ENCODE measurements at regions not wholly inside any gene's neighbourhood (a gene's known extent, or its start where the extent isn't known, plus 50 kb on each side); places are given as distances from the start of the nearest gene placed in this dataset.

- no peak for TF ChIP-seq CTCF (IDR thresholded peaks at IDR 0.05; ENCODE audit: poor library complexity, severe bottlenecking)
- H3K36me3 ChIP-seq (ENCODE audit: low read depth) = no peaks in the 10 kb centered on the region
- H3K4me1 ChIP-seq (ENCODE audit: insufficient read depth, poor library complexity, severe bottlenecking) = peaks cover 6% of the 10 kb centered on the region
- no peak overlapping the region for H3K4me3 ChIP-seq (ENCODE audit: severe bottlenecking)
- no peaks in the 10 kb centered on the region for H3K27me3 ChIP-seq (ENCODE audit: insufficient read depth, poor library complexity, severe bottlenecking)
- ATAC-seq (ENCODE audit: low read depth) (no peak), DNase-seq (ENCODE audit: low spot score) (no peak)
- no peak overlapping the region for H3K27ac ChIP-seq (ENCODE audit: poor library complexity, severe bottlenecking)
- H3K9me3 ChIP-seq (ENCODE audit: severe bottlenecking) = no peaks in the 10 kb centered on the region
Measured at GRCh38 chr9:121550041-121550440, 50.4 kb upstream of the GGTA1 start.

- no peaks in the 10 kb centered on the region for H3K9me3 ChIP-seq (ENCODE audit: severe bottlenecking)
- DNase-seq (ENCODE audit: low spot score) (no peak), ATAC-seq (ENCODE audit: low read depth) (peak; percentile 58)
- H3K27ac ChIP-seq (ENCODE audit: poor library complexity, severe bottlenecking) = no peak overlapping the region
- no peaks in the 10 kb centered on the region for H3K27me3 ChIP-seq (ENCODE audit: insufficient read depth, poor library complexity, severe bottlenecking)
- peak overlapping the region; percentile 19 for H3K4me3 ChIP-seq (ENCODE audit: severe bottlenecking)
- TF ChIP-seq CTCF (IDR thresholded peaks at IDR 0.05; ENCODE audit: poor library complexity, severe bottlenecking) = peak; percentile 94
- peaks cover 6% of the 10 kb centered on the region for H3K4me1 ChIP-seq (ENCODE audit: insufficient read depth, poor library complexity, severe bottlenecking)
- no peaks in the 10 kb centered on the region for H3K36me3 ChIP-seq (ENCODE audit: low read depth)
Measured at GRCh38 chr9:121550569-121551512, 51.2 kb upstream of the GGTA1 start.

GRCh38 chr9:121551985-121552753, 52.5 kb upstream of the GGTA1 start:
- no peak for DNase-seq (ENCODE audit: low spot score)
- no peak for TF ChIP-seq CTCF (IDR thresholded peaks at IDR 0.05; ENCODE audit: poor library complexity, severe bottlenecking)
- Histone ChIP-seq H3K4me3 (ENCODE audit: severe bottlenecking) (no peak overlapping the region), H3K27me3 (ENCODE audit: insufficient read depth, poor library complexity, severe bottlenecking) (no peaks in the 10 kb centered on the region), H3K9me3 (ENCODE audit: severe bottlenecking) (no peaks in the 10 kb centered on the region), H3K36me3 (ENCODE audit: low read depth) (no peaks in the 10 kb centered on the region), H3K27ac (ENCODE audit: poor library complexity, severe bottlenecking) (no peak overlapping the region), H3K4me1 (ENCODE audit: insufficient read depth, poor library complexity, severe bottlenecking) (peaks cover 14% of the 10 kb centered on the region)
- no peak for ATAC-seq (ENCODE audit: low read depth)

GRCh38 chr9:121556082-121556481, 56.4 kb upstream of the GGTA1 start:
- DNase-seq (ENCODE audit: low spot score) (no peak), ATAC-seq (ENCODE audit: low read depth) (no peak)
- Histone ChIP-seq H3K4me1 (ENCODE audit: insufficient read depth, poor library complexity, severe bottlenecking) (peaks cover 22% of the 10 kb centered on the region), H3K4me3 (ENCODE audit: severe bottlenecking) (no peak overlapping the region), H3K27ac (ENCODE audit: poor library complexity, severe bottlenecking) (no peak overlapping the region), H3K36me3 (ENCODE audit: low read depth) (no peaks in the 10 kb centered on the region), H3K9me3 (ENCODE audit: severe bottlenecking) (no peaks in the 10 kb centered on the region), H3K27me3 (ENCODE audit: insufficient read depth, poor library complexity, severe bottlenecking) (no peaks in the 10 kb centered on the region)
- TF ChIP-seq CTCF (IDR thresholded peaks at IDR 0.05; ENCODE audit: poor library complexity, severe bottlenecking) = no peak

Data from RWPE2 (cell line).